OCI-LY1 (cell line): ENCODE measurements at regions not wholly inside any gene's neighbourhood (a gene's known extent, or its start where the extent isn't known, plus 50 kb on each side); places are given as distances from the start of the nearest gene placed in this dataset.

Experiments
- CTCF ChIP-seq: fragments of 200-600 bp; sonication (generic), shearing (Covaris generic); IDR thresholded peaks from 2 replicates; pipeline ENCODE4 v1.5.1; 2017; ENCODE audit warnings: mild to moderate bottlenecking, antibody characterized with exemption, low read length, moderate library complexity, mixed read lengths
- EZH2 ChIP-seq: fragments of 200-600 bp; sonication (generic), shearing (Covaris generic); IDR thresholded peaks from 2 replicates; pipeline ENCODE4 v1.8.0; 2017; ENCODE audit warnings: borderline replicate concordance, mixed run types, mild to moderate bottlenecking, antibody characterized with exemption, low read length, moderate library complexity, mixed read lengths

- TF ChIP-seq CTCF (no peak), EZH2 (no peak)
Measured at GRCh38 chr6:138036111-138036510, 71.1 kb downstream of the PERP start.
